ENCODE measurements at regions not wholly inside any gene's neighbourhood (a gene's known extent, or its start where the extent isn't known, plus 50 kb on each side); places are given as distances from the start of the nearest gene placed in this dataset.

DNA sequence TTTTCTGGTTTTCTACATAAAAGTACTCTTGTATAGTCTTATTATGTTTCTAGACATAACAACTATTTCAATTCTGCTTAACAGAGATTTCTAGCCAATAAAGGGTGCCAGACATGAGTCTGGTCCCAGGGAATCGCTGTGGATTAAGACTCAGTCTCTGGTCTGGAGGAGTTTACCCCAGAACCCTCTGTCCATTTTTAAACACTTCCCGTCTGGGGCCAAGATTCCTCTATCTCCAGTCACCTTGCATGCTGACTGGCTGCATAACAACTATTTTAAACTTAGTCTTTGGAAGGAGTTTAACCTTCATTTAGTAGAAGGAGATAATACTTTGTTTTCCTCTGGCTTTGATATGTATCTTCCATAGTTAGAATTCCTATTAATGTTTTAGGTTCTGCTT is 163.1 kb upstream of the IFNG-AS1 start:
- H3K9me2 ChIP-seq (replicated peaks; ENCODE audit: insufficient read depth, low read length): no peaks in the 10 kb centered on the region
- no peak overlapping the region for H2AFZ ChIP-seq (ENCODE audit: low read depth, low read length, severe bottlenecking)
- H3K36me3 ChIP-seq (ENCODE audit: low read length): no peaks in the 10 kb centered on the region
- H3K79me2 ChIP-seq (ENCODE audit: insufficient read depth, low read length): no peaks in the 10 kb centered on the region
- no peaks in the 10 kb centered on the region for H3K27me3 ChIP-seq (ENCODE audit: low read length)
- no peak overlapping the region for H3K27ac ChIP-seq (ENCODE audit: low read depth, low read length)
- no peaks in the 10 kb centered on the region for H3K9me3 ChIP-seq (ENCODE audit: insufficient read depth, low read length)
- H3K4me2 ChIP-seq (ENCODE audit: low read depth, low read length, poor library complexity, severe bottlenecking): no peak overlapping the region
- no peak overlapping the region for H3K4me3 ChIP-seq (ENCODE audit: insufficient read depth, low read length, poor library complexity, severe bottlenecking)
- H3F3A ChIP-seq (ENCODE audit: insufficient read depth): no peaks in the 10 kb centered on the region
- TF ChIP-seq CTCF (IDR thresholded peaks at IDR 0.05; ENCODE audit: insufficient read depth, low read length, poor library complexity, severe bottlenecking) (no peak), EZH2phosphoT487 (conservative IDR thresholded peaks at IDR 0.05; ENCODE audit: low read length) (no peak)
- H4K20me1 ChIP-seq (ENCODE audit: low read depth, low read length): no peaks in the 10 kb centered on the region
- H3K9ac ChIP-seq (ENCODE audit: low read length): no peak overlapping the region

GRCh38 chr12:67826946-67827720 is 162.1 kb upstream of the IFNG-AS1 start:
- Histone ChIP-seq H3K9me2 (replicated peaks; ENCODE audit: insufficient read depth, low read length) (no peaks in the 10 kb centered on the region), H3K4me3 (ENCODE audit: insufficient read depth, low read length, poor library complexity, severe bottlenecking) (no peak overlapping the region), H3K36me3 (ENCODE audit: low read length) (no peaks in the 10 kb centered on the region), H3K79me2 (ENCODE audit: insufficient read depth, low read length) (no peaks in the 10 kb centered on the region), H2AFZ (ENCODE audit: low read depth, low read length, severe bottlenecking) (no peak overlapping the region), H3K27me3 (ENCODE audit: low read length) (no peaks in the 10 kb centered on the region), H3K4me2 (ENCODE audit: low read depth, low read length, poor library complexity, severe bottlenecking) (no peak overlapping the region), H4K20me1 (ENCODE audit: low read depth, low read length) (no peaks in the 10 kb centered on the region), H3K9ac (ENCODE audit: low read length) (no peak overlapping the region), H3K27ac (ENCODE audit: low read depth, low read length) (no peak overlapping the region), H3F3A (ENCODE audit: insufficient read depth) (no peaks in the 10 kb centered on the region), H3K9me3 (ENCODE audit: insufficient read depth, low read length) (no peaks in the 10 kb centered on the region)
- no peak for TF ChIP-seq CTCF (IDR thresholded peaks at IDR 0.05; ENCODE audit: insufficient read depth, low read length, poor library complexity, severe bottlenecking)

DNA sequence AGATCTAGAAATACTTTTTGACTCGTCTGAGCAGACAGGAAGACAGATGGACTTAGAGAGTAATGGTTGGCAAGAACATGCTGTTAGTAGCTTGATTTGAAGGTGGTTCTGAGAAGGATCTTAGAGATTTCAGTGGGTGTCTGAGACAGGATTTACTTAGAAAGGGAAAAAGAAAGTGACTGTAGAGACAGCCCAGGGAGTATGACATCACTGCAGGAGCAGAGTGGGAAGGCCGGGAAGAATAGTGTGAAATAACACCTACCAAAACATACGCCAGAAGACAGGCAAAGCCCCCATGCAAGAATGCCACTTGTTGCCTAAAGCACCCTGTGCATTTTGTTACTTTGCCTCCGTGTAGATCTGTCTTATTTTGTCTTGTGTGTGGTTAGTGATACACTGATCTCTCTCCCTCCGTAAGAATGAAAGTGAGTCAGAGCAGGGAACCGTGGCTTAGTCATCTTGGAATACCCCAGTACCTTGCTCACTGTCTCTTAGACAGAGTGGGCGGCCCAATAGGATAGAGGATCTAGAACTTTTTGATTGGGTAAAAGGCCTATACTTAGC is 161.3 kb upstream of the IFNG-AS1 start:
- Histone ChIP-seq H4K20me1 (ENCODE audit: low read depth, low read length) (no peaks in the 10 kb centered on the region), H3K27me3 (ENCODE audit: low read length) (no peaks in the 10 kb centered on the region), H3K4me2 (ENCODE audit: low read depth, low read length, poor library complexity, severe bottlenecking) (no peak overlapping the region), H3K9ac (ENCODE audit: low read length) (no peak overlapping the region), H3K4me3 (ENCODE audit: insufficient read depth, low read length, poor library complexity, severe bottlenecking) (no peak overlapping the region), H3K36me3 (ENCODE audit: low read length) (no peaks in the 10 kb centered on the region), H3K9me2 (replicated peaks; ENCODE audit: insufficient read depth, low read length) (no peaks in the 10 kb centered on the region), H3K9me3 (ENCODE audit: insufficient read depth, low read length) (no peaks in the 10 kb centered on the region), H3K79me2 (ENCODE audit: insufficient read depth, low read length) (no peaks in the 10 kb centered on the region), H3F3A (ENCODE audit: insufficient read depth) (no peaks in the 10 kb centered on the region), H2AFZ (ENCODE audit: low read depth, low read length, severe bottlenecking) (no peak overlapping the region), H3K27ac (ENCODE audit: low read depth, low read length) (no peak overlapping the region)
- TF ChIP-seq CTCF (IDR thresholded peaks at IDR 0.05; ENCODE audit: insufficient read depth, low read length, poor library complexity, severe bottlenecking): no peak
- no peak for TF ChIP-seq EZH2phosphoT487 (conservative IDR thresholded peaks at IDR 0.05; ENCODE audit: low read length)

Measured in SU-DHL-6 (cell line).